GM12873 (cell line): ENCODE measurements at regions not wholly inside any gene's neighbourhood (a gene's known extent, or its start where the extent isn't known, plus 50 kb on each side); places are given as distances from the start of the nearest gene placed in this dataset.

Experiments
- TF ChIP-seq, protein P1 (sequence below): IDR thresholded peaks from 2 replicates; pipeline ENCODE4 v1.5.1; 2012; ENCODE audit warnings: low read depth, mild to moderate bottlenecking, moderate library complexity, low read length, control low read depth; ENCODE audit not compliant: insufficient read depth; ENCODE audit errors: missing control alignments

DNA sequence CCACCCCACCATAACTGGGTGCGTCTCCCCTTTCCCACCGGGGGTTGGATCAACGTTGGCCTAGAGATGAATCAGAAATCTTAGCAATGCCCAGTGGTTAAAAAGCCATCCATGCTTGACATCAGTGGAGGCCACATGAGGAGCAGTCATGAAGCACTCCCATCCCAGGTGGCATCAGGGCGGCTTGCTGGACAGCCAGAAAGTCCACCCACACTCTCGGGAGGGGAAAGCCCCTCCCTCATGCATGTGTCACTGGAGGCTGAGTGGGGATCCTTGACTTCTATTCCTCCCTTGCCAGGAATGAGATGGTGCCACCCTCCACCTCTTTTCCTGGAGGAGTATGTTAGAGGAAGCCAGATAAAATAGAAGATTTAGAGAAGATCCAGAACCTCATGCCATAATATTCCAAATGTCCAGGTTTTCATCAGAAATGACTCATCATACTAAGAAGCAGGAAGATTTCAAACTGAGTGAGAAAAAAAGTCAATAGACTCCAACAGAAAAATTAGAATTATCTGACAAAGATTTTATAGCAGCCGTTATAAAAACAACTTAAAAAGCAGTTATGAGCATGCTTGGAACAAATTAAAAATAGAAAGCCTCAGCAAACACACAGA is 507.1 kb upstream of the ID2 start:
- TF ChIP-seq, protein P1, sequence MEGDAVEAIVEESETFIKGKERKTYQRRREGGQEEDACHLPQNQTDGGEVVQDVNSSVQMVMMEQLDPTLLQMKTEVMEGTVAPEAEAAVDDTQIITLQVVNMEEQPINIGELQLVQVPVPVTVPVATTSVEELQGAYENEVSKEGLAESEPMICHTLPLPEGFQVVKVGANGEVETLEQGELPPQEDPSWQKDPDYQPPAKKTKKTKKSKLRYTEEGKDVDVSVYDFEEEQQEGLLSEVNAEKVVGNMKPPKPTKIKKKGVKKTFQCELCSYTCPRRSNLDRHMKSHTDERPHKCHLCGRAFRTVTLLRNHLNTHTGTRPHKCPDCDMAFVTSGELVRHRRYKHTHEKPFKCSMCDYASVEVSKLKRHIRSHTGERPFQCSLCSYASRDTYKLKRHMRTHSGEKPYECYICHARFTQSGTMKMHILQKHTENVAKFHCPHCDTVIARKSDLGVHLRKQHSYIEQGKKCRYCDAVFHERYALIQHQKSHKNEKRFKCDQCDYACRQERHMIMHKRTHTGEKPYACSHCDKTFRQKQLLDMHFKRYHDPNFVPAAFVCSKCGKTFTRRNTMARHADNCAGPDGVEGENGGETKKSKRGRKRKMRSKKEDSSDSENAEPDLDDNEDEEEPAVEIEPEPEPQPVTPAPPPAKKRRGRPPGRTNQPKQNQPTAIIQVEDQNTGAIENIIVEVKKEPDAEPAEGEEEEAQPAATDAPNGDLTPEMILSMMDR, result no peak

GRCh38 chr2:8176887-8177286 is 505.0 kb upstream of the ID2 start:
- TF ChIP-seq, protein P1, result no peak

GRCh38 chr2:8177566-8177965 is 504.3 kb upstream of the ID2 start:
- TF ChIP-seq, protein P1, result no peak

DNA sequence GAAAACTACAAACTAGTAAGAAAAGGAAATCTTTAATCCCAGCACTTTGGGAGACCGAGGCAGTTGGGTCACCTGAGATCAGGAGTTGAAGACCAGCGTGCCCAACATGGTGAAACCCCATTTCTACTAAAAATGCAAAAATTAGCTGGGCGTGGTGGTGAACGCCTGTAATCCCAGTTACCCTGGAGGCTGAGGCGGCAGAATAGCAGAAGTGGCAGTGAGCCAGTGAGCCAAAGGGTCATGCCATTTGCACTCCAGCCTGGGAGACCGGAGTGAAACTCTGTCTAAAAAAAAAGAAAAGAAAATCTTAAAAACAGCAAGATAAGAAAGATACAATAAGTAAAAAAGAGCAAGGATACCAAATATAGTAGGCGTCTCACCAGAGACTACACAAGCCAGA is 502.9 kb upstream of the ID2 start:
- TF ChIP-seq, protein P1, result no peak

DNA sequence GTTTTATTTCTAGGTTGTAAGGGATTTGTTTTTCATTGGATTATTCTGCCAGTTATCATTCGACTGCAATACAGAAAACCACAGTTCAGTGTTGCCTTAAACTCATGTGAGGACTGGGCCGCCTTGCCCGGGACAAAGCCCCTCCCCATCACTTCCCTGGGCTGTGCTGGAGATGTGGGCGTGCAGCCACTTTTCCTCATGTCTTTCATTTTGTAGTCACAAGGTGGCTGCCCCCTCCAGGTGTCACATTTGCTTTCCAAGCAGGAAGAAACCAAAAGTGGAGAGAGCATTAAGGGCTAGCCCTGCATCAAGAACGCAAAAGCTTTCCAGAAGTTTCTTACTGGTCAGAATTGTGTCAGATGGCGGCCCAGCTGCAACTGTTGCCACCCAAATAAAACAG is 492.5 kb upstream of the ID2 start:
- TF ChIP-seq, protein P1, result no peak

- TF ChIP-seq, protein P1, result no peak
These were observed 491.6 kb upstream of the ID2 start for GRCh38 chr2:8190279-8190678.

- TF ChIP-seq, protein P1, result no peak
These were observed 490.4 kb upstream of the ID2 start for GRCh38 chr2:8191427-8191826.
